Activated T-cell treated with anti-CD3 and anti-CD28 coated beads, Interleukin-2, amount 50 U/mL, for 4 hours (primary cell): ENCODE measurements at regions not wholly inside any gene's neighbourhood (a gene's known extent, or its start where the extent isn't known, plus 50 kb on each side); places are given as distances from the start of the nearest gene placed in this dataset.

ENCODE experiments used
- ATAC-seq, 2 donors: fragments of 200-7000 bp; cut with Tn5 transposase; one replicate each; pipeline ENCODE4 v1.10.0; 2021
- DNase-seq: peaks from one replicate; pipeline ENCODE4 v3.0.0-alpha.2; 2020
- H3K27me3 Mint-ChIP-seq: one replicate; pipeline ENCODE4 v1.8.0; 2021; ENCODE audit warnings: low read depth, mixed read lengths
- H3K36me3 Mint-ChIP-seq: one replicate; pipeline ENCODE4 v1.8.0; 2022; ENCODE audit warnings: mixed read lengths; ENCODE audit not compliant: insufficient read depth
- H3K4me1 Mint-ChIP-seq: one replicate; pipeline ENCODE4 v1.8.0; 2021; ENCODE audit warnings: low read depth, mixed read lengths
- H3K4me3 Mint-ChIP-seq: one replicate; pipeline ENCODE4 v1.8.0; 2021; ENCODE audit warnings: mild to moderate bottlenecking, moderate library complexity, mixed read lengths
- H3K9me3 Mint-ChIP-seq: one replicate; pipeline ENCODE4 v1.8.0; 2021; ENCODE audit warnings: mixed read lengths

GRCh38 chr2:149841396-149841795 lies 253.8 kb upstream of the MMADHC start:
- ATAC-seq (no peak), DNase-seq (no peak)
- no peaks in the 10 kb centered on the region for H3K27me3 Mint-ChIP-seq
- no peaks in the 10 kb centered on the region for H3K4me1 Mint-ChIP-seq
- peaks cover 11% of the 10 kb centered on the region for H3K9me3 Mint-ChIP-seq
- H3K36me3 Mint-ChIP-seq, result no peaks in the 10 kb centered on the region
- no peak overlapping the region for H3K4me3 Mint-ChIP-seq

- Mint-ChIP-seq H3K4me1 (no peaks in the 10 kb centered on the region), H3K36me3 (no peaks in the 10 kb centered on the region), H3K9me3 (peaks cover 9% of the 10 kb centered on the region), H3K27me3 (no peaks in the 10 kb centered on the region), H3K4me3 (no peak overlapping the region)
- DNase-seq (no peak), ATAC-seq (no peak)
Measured at GRCh38 chr2:149832324-149832723, 244.7 kb upstream of the MMADHC start.

- no peak for ATAC-seq
- no peaks in the 10 kb centered on the region for H3K27me3 Mint-ChIP-seq
- H3K4me3 Mint-ChIP-seq, result no peak overlapping the region
- peaks cover 3% of the 10 kb centered on the region for H3K9me3 Mint-ChIP-seq
- H3K4me1 Mint-ChIP-seq, result no peaks in the 10 kb centered on the region
- DNase-seq, result no peak
- H3K36me3 Mint-ChIP-seq, result no peaks in the 10 kb centered on the region
Measured at GRCh38 chr2:149828520-149829210, 241.1 kb upstream of the MMADHC start.

GRCh38 chr2:149827585-149828126 lies 240.1 kb upstream of the MMADHC start:
- Mint-ChIP-seq H3K36me3 (no peaks in the 10 kb centered on the region), H3K9me3 (peaks cover 5% of the 10 kb centered on the region), H3K4me3 (no peak overlapping the region), H3K4me1 (no peaks in the 10 kb centered on the region), H3K27me3 (no peaks in the 10 kb centered on the region)
- DNase-seq (no peak), ATAC-seq (no peak)

GRCh38 chr2:149826471-149827125 lies 239.0 kb upstream of the MMADHC start:
- H3K4me3 Mint-ChIP-seq, result no peak overlapping the region
- H3K36me3 Mint-ChIP-seq, result no peaks in the 10 kb centered on the region
- ATAC-seq (no peak), DNase-seq (no peak)
- H3K27me3 Mint-ChIP-seq, result no peaks in the 10 kb centered on the region
- H3K4me1 Mint-ChIP-seq, result no peaks in the 10 kb centered on the region
- H3K9me3 Mint-ChIP-seq, result peaks cover 11% of the 10 kb centered on the region

- Mint-ChIP-seq H3K9me3 (peaks cover 8% of the 10 kb centered on the region), H3K36me3 (no peaks in the 10 kb centered on the region), H3K4me3 (no peak overlapping the region), H3K27me3 (no peaks in the 10 kb centered on the region), H3K4me1 (no peaks in the 10 kb centered on the region)
- DNase-seq (no peak), ATAC-seq (no peak)
Measured at GRCh38 chr2:149825473-149825872, 237.9 kb upstream of the MMADHC start.

GRCh38 chr2:149824136-149824535 lies 236.6 kb upstream of the MMADHC start:
- Mint-ChIP-seq H3K27me3 (no peaks in the 10 kb centered on the region), H3K4me3 (no peak overlapping the region), H3K9me3 (peaks cover 8% of the 10 kb centered on the region), H3K4me1 (no peaks in the 10 kb centered on the region), H3K36me3 (no peaks in the 10 kb centered on the region)
- DNase-seq (no peak), ATAC-seq (no peak)

GRCh38 chr2:149819356-149819957 lies 231.9 kb upstream of the MMADHC start:
- H3K36me3 Mint-ChIP-seq, result no peaks in the 10 kb centered on the region
- no peaks in the 10 kb centered on the region for H3K4me1 Mint-ChIP-seq
- DNase-seq (no peak), ATAC-seq (no peak)
- H3K4me3 Mint-ChIP-seq, result no peak overlapping the region
- H3K9me3 Mint-ChIP-seq, result peaks cover 11% of the 10 kb centered on the region
- no peaks in the 10 kb centered on the region for H3K27me3 Mint-ChIP-seq

GRCh38 chr2:149816756-149817551 lies 229.4 kb upstream of the MMADHC start:
- no peak for DNase-seq
- no peak overlapping the region for H3K4me3 Mint-ChIP-seq
- H3K9me3 Mint-ChIP-seq, result peaks cover 3% of the 10 kb centered on the region
- ATAC-seq, result no peak
- H3K27me3 Mint-ChIP-seq, result no peaks in the 10 kb centered on the region
- no peaks in the 10 kb centered on the region for H3K36me3 Mint-ChIP-seq
- H3K4me1 Mint-ChIP-seq, result no peaks in the 10 kb centered on the region

GRCh38 chr2:149815941-149816340 lies 228.4 kb upstream of the MMADHC start:
- Mint-ChIP-seq H3K27me3 (no peaks in the 10 kb centered on the region), H3K4me1 (no peaks in the 10 kb centered on the region), H3K36me3 (no peaks in the 10 kb centered on the region), H3K4me3 (no peak overlapping the region), H3K9me3 (peaks cover 3% of the 10 kb centered on the region)
- ATAC-seq (no peak), DNase-seq (no peak)

- H3K36me3 Mint-ChIP-seq, result no peaks in the 10 kb centered on the region
- DNase-seq, result no peak
- no peaks in the 10 kb centered on the region for H3K4me1 Mint-ChIP-seq
- H3K27me3 Mint-ChIP-seq, result no peaks in the 10 kb centered on the region
- no peak for ATAC-seq
- H3K4me3 Mint-ChIP-seq, result no peak overlapping the region
- peaks cover 3% of the 10 kb centered on the region for H3K9me3 Mint-ChIP-seq
Measured at GRCh38 chr2:149814901-149815300, 227.3 kb upstream of the MMADHC start.

GRCh38 chr2:149814049-149814448 lies 226.5 kb upstream of the MMADHC start:
- ATAC-seq, result no peak
- no peaks in the 10 kb centered on the region for H3K27me3 Mint-ChIP-seq
- peaks cover 6% of the 10 kb centered on the region for H3K9me3 Mint-ChIP-seq
- H3K4me1 Mint-ChIP-seq, result no peaks in the 10 kb centered on the region
- no peak for DNase-seq
- H3K4me3 Mint-ChIP-seq, result no peak overlapping the region
- H3K36me3 Mint-ChIP-seq, result no peaks in the 10 kb centered on the region

- ATAC-seq (no peak), DNase-seq (no peak)
- Mint-ChIP-seq H3K4me3 (no peak overlapping the region), H3K9me3 (peaks cover 3% of the 10 kb centered on the region), H3K27me3 (no peaks in the 10 kb centered on the region), H3K36me3 (no peaks in the 10 kb centered on the region), H3K4me1 (no peaks in the 10 kb centered on the region)
Measured at GRCh38 chr2:149808556-149808955, 221.0 kb upstream of the MMADHC start.

GRCh38 chr2:149806651-149807050 lies 219.1 kb upstream of the MMADHC start:
- peaks cover 3% of the 10 kb centered on the region for H3K9me3 Mint-ChIP-seq
- H3K4me1 Mint-ChIP-seq, result no peaks in the 10 kb centered on the region
- H3K27me3 Mint-ChIP-seq, result no peaks in the 10 kb centered on the region
- no peak overlapping the region for H3K4me3 Mint-ChIP-seq
- no peaks in the 10 kb centered on the region for H3K36me3 Mint-ChIP-seq
- DNase-seq (no peak), ATAC-seq (no peak)
